D721Med (cell line): ENCODE measurements at regions not wholly inside any gene's neighbourhood (a gene's known extent, or its start where the extent isn't known, plus 50 kb on each side); places are given as distances from the start of the nearest gene placed in this dataset.

Experiments used
- DNase-seq: peaks from one replicate; pipeline ENCODE4 v3.0.0; 2011; ENCODE audit warnings: low spot score; ENCODE audit not compliant: insufficient read length
- FAIRE-seq: peaks from 2 replicates; lab custom pipeline; 2011; peaks lifted over from hg19 to GRCh38; lab: Jason Lieb, UNC
- CTCF ChIP-seq: IDR thresholded peaks from 2 replicates; pipeline ENCODE4 v1.5.1; 2012; ENCODE audit warnings: mild to moderate bottlenecking, control low read depth; ENCODE audit not compliant: insufficient read depth; ENCODE audit errors: missing control alignments

DNA sequence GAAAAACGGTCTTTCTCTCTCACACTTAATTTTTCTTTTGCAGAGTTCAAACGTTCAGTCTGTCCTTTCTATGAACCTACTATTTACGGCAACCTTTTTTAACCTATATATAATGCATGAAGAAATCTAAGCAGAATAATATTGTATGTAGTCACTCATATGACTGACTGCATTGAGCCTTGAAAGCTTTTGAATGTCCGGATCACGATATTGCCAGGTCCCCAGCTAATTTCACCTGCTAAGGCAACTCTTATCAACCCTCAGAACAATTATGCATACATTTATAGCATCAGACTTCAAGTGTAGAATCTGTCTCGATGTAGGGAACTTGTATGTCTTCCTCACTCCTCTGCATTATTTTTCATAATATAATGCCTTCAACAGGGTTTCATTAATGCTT is 1083.8 kb upstream of the KLHL29 start:
- TF ChIP-seq CTCF, result no peak
- FAIRE-seq (no peak), DNase-seq (no peak)

GRCh38 chr2:22326250-22326649 is 1058.7 kb upstream of the KLHL29 start:
- TF ChIP-seq CTCF, result no peak
- FAIRE-seq (no peak), DNase-seq (no peak)

DNA sequence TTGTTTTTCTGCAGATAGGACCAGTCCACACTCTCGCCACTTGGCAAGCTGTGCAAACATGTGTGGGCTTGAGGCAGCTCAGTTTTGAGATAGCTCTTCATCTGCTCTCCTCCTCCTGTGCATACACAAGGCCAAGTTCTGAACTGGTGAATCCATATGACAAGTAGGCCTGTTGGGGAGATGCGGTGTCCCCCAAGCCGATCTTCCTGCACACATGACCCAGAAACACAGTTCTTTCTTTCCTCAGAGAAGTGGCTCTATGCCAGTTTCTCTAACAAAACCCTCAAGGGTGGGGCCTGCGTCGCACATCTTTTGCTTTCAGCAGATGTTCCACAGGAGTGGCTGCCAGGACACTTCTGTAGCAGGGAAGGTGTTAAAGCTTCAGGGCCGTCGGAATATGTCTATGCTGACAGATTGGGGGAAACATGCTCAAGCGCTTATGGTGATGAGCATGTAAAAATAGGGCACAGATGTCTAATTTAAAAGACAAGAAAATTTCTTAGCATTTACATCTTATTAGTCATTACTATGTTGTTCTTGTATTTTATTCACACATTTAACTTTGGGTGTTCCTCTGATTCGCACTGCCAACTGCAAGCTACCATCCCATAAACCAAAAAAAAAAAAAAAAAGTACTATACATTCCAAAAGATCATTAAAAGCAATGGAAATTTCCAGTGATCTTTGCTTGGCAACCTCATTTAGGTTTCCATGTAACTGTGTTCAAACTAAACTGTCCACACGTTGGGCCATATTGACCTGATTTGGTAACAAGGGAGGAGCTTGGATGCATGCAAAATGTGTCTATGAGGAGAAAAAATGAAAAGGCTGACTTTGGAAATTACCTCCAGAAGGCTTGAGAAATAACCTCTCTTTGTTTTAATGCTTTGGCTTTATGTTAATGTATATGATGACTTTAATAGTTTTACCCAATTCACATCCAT is 1055.5 kb upstream of the KLHL29 start:
- FAIRE-seq (no peak), DNase-seq (no peak)
- TF ChIP-seq CTCF, result no peak

- no peak for TF ChIP-seq CTCF
- DNase-seq, result no peak
- no peak for FAIRE-seq
Measured at GRCh38 chr2:22336414-22336813, 1048.6 kb upstream of the KLHL29 start.

DNA sequence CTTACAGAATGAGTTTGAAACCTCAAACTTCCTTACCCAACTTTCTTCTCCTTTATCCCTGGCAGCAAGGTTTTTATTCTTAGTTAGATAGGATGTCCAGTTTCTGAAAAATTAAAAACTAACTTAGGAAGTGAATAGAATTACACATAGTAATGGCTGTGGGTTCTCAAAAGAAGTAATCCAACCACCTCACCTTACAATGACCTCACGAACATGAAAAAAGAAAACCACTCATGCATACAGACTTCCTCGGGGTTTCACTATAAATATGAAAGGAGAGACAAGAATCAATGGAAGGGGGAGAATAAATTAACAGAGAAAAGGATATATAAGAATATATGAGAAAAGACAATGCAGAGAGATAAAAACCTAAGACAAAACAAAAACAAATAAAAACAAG is 1044.3 kb upstream of the KLHL29 start:
- TF ChIP-seq CTCF, result no peak
- no peak for DNase-seq
- no peak for FAIRE-seq

GRCh38 chr2:22347306-22347705 is 1037.7 kb upstream of the KLHL29 start:
- no peak for DNase-seq
- no peak for FAIRE-seq
- no peak for TF ChIP-seq CTCF

GRCh38 chr2:22350621-22351020 is 1034.4 kb upstream of the KLHL29 start:
- TF ChIP-seq CTCF, result no peak
- no peak for FAIRE-seq

More at GRCh38 chr2:22350621-22351020, 1034.4 kb upstream of the KLHL29 start:
- DNase-seq, result no peak
